ENCODE measurements at regions not wholly inside any gene's neighbourhood (a gene's known extent, or its start where the extent isn't known, plus 50 kb on each side); places are given as distances from the start of the nearest gene placed in this dataset.

GRCh38 chr11:94708176-94708575, 60.0 kb upstream of the AMOTL1 start:
- H3F3A ChIP-seq (ENCODE audit: insufficient read depth, low read depth) = no peaks in the 10 kb centered on the region
- no peak overlapping the region for H3K27ac ChIP-seq
- CTCF ChIA-PET = no interaction called here
- BruUV-seq (replicated peaks) = no TSS peak
- no peaks in the 10 kb centered on the region for H3K36me3 ChIP-seq (ENCODE audit: low read depth)
- H3K27me3 ChIP-seq (ENCODE audit: insufficient read depth, low read depth) = no peaks in the 10 kb centered on the region
- POLR2A ChIA-PET (ENCODE audit: unreplicated experiment) = interaction anchor here (0.5 to 0.6 kb wide), 2 partner anchors 35 to 59 kb away, joined by 5 to 7 read pairs; no protein-coding TSS in a partner anchor
- DNase-seq = no peak
- H2AFZ ChIP-seq = no peak overlapping the region
- no peaks in the 10 kb centered on the region for H3K79me2 ChIP-seq (ENCODE audit: low read depth)
- intact Hi-C loops (cut with micrococcal nuclease; ENCODE audit: unreplicated experiment) = no loop called here
- H3K4me2 ChIP-seq = no peak overlapping the region
- H4K20me1 ChIP-seq (ENCODE audit: insufficient read depth) = no peaks in the 10 kb centered on the region
- peaks cover 5% of the 10 kb centered on the region for H3K9me3 ChIP-seq (ENCODE audit: insufficient read depth, low read depth)
- H3K4me1 ChIP-seq (replicated peaks; ENCODE audit: insufficient read depth) = 0 out of 2 replicates have a peak, but pooled peaks cover 8% of the 10 kb centered on the region
- TF ChIP-seq EZH2 (IDR thresholded peaks at IDR 0.05; ENCODE audit: low read depth) (no peak), CTCF (conservative IDR thresholded peaks at IDR 0.05) (no peak)
- H3K4me3 ChIP-seq = no peak overlapping the region
- no peaks in the 10 kb centered on the region for H3K9me2 ChIP-seq (ENCODE audit: insufficient read depth)

GRCh38 chr11:94708642-94709041, 59.5 kb upstream of the AMOTL1 start:
- DNase-seq = no peak
- no TSS peak for BruUV-seq (replicated peaks)
- H3K36me3 ChIP-seq (ENCODE audit: low read depth) = no peaks in the 10 kb centered on the region
- H3K4me1 ChIP-seq (replicated peaks; ENCODE audit: insufficient read depth) = 0 out of 2 replicates have a peak, but pooled peaks cover 8% of the 10 kb centered on the region
- CTCF ChIA-PET = no interaction called here
- H3K79me2 ChIP-seq (ENCODE audit: low read depth) = no peaks in the 10 kb centered on the region
- no peaks in the 10 kb centered on the region for H4K20me1 ChIP-seq (ENCODE audit: insufficient read depth)
- intact Hi-C loops (cut with micrococcal nuclease; ENCODE audit: unreplicated experiment) = no loop called here
- no peaks in the 10 kb centered on the region for H3K9me2 ChIP-seq (ENCODE audit: insufficient read depth)
- H3K4me3 ChIP-seq = no peak overlapping the region
- no peak overlapping the region for H2AFZ ChIP-seq
- no peak overlapping the region for H3K4me2 ChIP-seq
- H3K27ac ChIP-seq = no peak overlapping the region
- POLR2A ChIA-PET (ENCODE audit: unreplicated experiment) = interaction anchor here (0.5 kb wide), 1 partner anchor 60 kb away, joined by 7 read pairs; no protein-coding TSS in a partner anchor
- H3K9me3 ChIP-seq (ENCODE audit: insufficient read depth, low read depth) = peaks cover 4% of the 10 kb centered on the region
- H3F3A ChIP-seq (ENCODE audit: insufficient read depth, low read depth) = no peaks in the 10 kb centered on the region
- H3K27me3 ChIP-seq (ENCODE audit: insufficient read depth, low read depth) = no peaks in the 10 kb centered on the region
- no peak for TF ChIP-seq CTCF (conservative IDR thresholded peaks at IDR 0.05)
- TF ChIP-seq EZH2 (IDR thresholded peaks at IDR 0.05; ENCODE audit: low read depth) = no peak

- no peak overlapping the region for H3K27ac ChIP-seq
- H3K36me3 ChIP-seq (ENCODE audit: low read depth) = no peaks in the 10 kb centered on the region
- ChIA-PET CTCF (no interaction called here), POLR2A (ENCODE audit: unreplicated experiment) (no interaction called here)
- no peaks in the 10 kb centered on the region for H3K79me2 ChIP-seq (ENCODE audit: low read depth)
- DNase-seq = no peak
- no peak overlapping the region for H3K4me2 ChIP-seq
- H4K20me1 ChIP-seq (ENCODE audit: insufficient read depth) = no peaks in the 10 kb centered on the region
- 0 out of 2 replicates have a peak, but pooled peaks cover 2% of the 10 kb centered on the region for H3K9me2 ChIP-seq (ENCODE audit: insufficient read depth)
- no peak overlapping the region for H3K4me3 ChIP-seq
- TF ChIP-seq EZH2 (IDR thresholded peaks at IDR 0.05; ENCODE audit: low read depth) (no peak), CTCF (conservative IDR thresholded peaks at IDR 0.05) (no peak)
- H3F3A ChIP-seq (ENCODE audit: insufficient read depth, low read depth) = no peaks in the 10 kb centered on the region
- H3K4me1 ChIP-seq (replicated peaks; ENCODE audit: insufficient read depth) = no peaks in the 10 kb centered on the region
- H3K9me3 ChIP-seq (ENCODE audit: insufficient read depth, low read depth) = no peaks in the 10 kb centered on the region; the same call in 1 of the 2 replicates
- H3K27me3 ChIP-seq (ENCODE audit: insufficient read depth, low read depth) = no peaks in the 10 kb centered on the region
- no peak overlapping the region for H2AFZ ChIP-seq
- BruUV-seq (replicated peaks) = no TSS peak
- intact Hi-C loops (cut with micrococcal nuclease; ENCODE audit: unreplicated experiment) = no loop called here
Observed at GRCh38 chr11:94715225-94715624, 52.9 kb upstream of the AMOTL1 start.
